B cell (primary cell): ENCODE measurements at regions not wholly inside any gene's neighbourhood (a gene's known extent, or its start where the extent isn't known, plus 50 kb on each side); places are given as distances from the start of the nearest gene placed in this dataset.

Experiments used
- ATAC-seq: fragments of 200-7000 bp; cut with Tn5 transposase; one replicate; pipeline ENCODE4 v1.10.0; 2021; ENCODE audit warnings: low read depth, mild to moderate bottlenecking, moderate number of reproducible peaks, moderate library complexity
- CTCF ChIA-PET: fragments of 350-600 bp; sonication (Branson Sonifier 250); formaldehyde crosslinking; loops from one replicate; lab custom pipeline; 2021; ENCODE audit warnings: antibody characterized with exemption, inconsistent platforms; lab: Charles Lee
- POLR2A ChIA-PET: fragments of 350-600 bp; sonication (Branson Sonifier 250); formaldehyde crosslinking; loops from one replicate; lab custom pipeline; 2021; ENCODE audit warnings: antibody characterized with exemption; lab: Charles Lee
- DNase-seq: peaks from one replicate; pipeline ENCODE4 v3.0.0; 2013
- H2AFZ ChIP-seq: 2 replicates; pipeline ENCODE4 v1.6.1; 2012; ENCODE audit warnings: mild to moderate bottlenecking, low read depth, low read length; ENCODE audit not compliant: insufficient read depth, poor library complexity, severe bottlenecking
- H3K27ac ChIP-seq, 2 donors: 1 replicate in 1 of 2; 2 replicates in 1 of 2; pipeline ENCODE4 v1.5.1; 2012 to 2013; ENCODE audit warnings: low read length in 2 of 2, mild to moderate bottlenecking in 2 of 2, moderate library complexity in 1 of 2
- H3K27me3 ChIP-seq, 4 experiments: fragments of 200-600 bp in 1 of 4; sonication (generic) in 1 of 4; replicated peaks in 1 of 4; 1 replicate in 2 of 4; 2 replicates in 2 of 4; pipeline versions ENCODE4 v1.6.1 to v1.7.0; 2013 to 2016; ENCODE audit warnings: low read length in 3 of 4, mild to moderate bottlenecking in 2 of 4, mixed read lengths in 1 of 4, moderate library complexity in 1 of 4; ENCODE audit not compliant: insufficient read depth in 4 of 4, control insufficient read depth in 3 of 4; ENCODE audit errors: control extremely low read depth in 1 of 4
- H3K36me3 ChIP-seq, 2 experiments: replicated peaks in 1 of 2; 1 replicate in 1 of 2; 2 replicates in 1 of 2; pipeline versions ENCODE4 v1.6.1 to v1.7.1; 2013; ENCODE audit warnings: low read length in 1 of 2; ENCODE audit not compliant: insufficient read depth in 2 of 2, control insufficient read depth in 1 of 2; ENCODE audit errors: control extremely low read depth in 1 of 2, extremely low read depth in 1 of 2
- H3K4me1 ChIP-seq, 2 donors: fragments of 200-600 bp in 1 of 2; sonication (generic) in 1 of 2; 1 replicate in 1 of 2; 2 replicates in 1 of 2; pipeline versions ENCODE4 v1.5.1 to v1.6.1; 2013 to 2017; ENCODE audit warnings: low read length in 2 of 2; ENCODE audit not compliant: control insufficient read depth in 2 of 2, insufficient read depth in 2 of 2
- H3K4me2 ChIP-seq: replicated peaks from 2 replicates; pipeline ENCODE3; 2012; ENCODE audit warnings: mild to moderate bottlenecking, low read depth, low read length; ENCODE audit not compliant: poor library complexity, severe bottlenecking
- H3K4me3 ChIP-seq, 5 experiments: fragments of 200-600 bp in 1 of 5; sonication (generic) in 1 of 5; 1 replicate in 3 of 5; 2 replicates in 2 of 5; pipeline versions ENCODE4 v1.5.1 to v1.7.0; 2011 to 2016; ENCODE audit warnings: low read length in 4 of 5, mild to moderate bottlenecking in 4 of 5, low read depth in 2 of 5, control low read depth in 1 of 5, moderate library complexity in 1 of 5; ENCODE audit not compliant: insufficient read depth in 1 of 5; ENCODE audit errors: control extremely low read depth in 1 of 5, extremely low read depth in 1 of 5
- H3K79me2 ChIP-seq: fragments of 200-600 bp; sonication (generic); one replicate; pipeline ENCODE4 v1.6.0; 2016; ENCODE audit warnings: low read length; ENCODE audit not compliant: control insufficient read depth, insufficient read depth
- H3K9ac ChIP-seq: fragments of 200-600 bp; sonication (generic); 2 replicates; pipeline ENCODE4 v1.6.1; 2017; ENCODE audit warnings: mild to moderate bottlenecking, low read length, moderate library complexity
- H3K9me3 ChIP-seq, 3 donors: one replicate each; pipeline versions ENCODE4 v1.6.1 to v1.7.1; 2013; ENCODE audit warnings: low read length in 2 of 3; ENCODE audit not compliant: control insufficient read depth in 2 of 3, insufficient read depth in 1 of 3; ENCODE audit errors: control extremely low read depth in 1 of 3
- H4K20me1 ChIP-seq: 2 replicates; pipeline ENCODE4 v1.6.0; 2012; ENCODE audit warnings: mild to moderate bottlenecking, low read length; ENCODE audit not compliant: insufficient read depth, control insufficient read depth, poor library complexity, severe bottlenecking
- H3K27ac Mint-ChIP-seq: one replicate; pipeline ENCODE4 v1.8.0; 2021; ENCODE audit warnings: mixed read lengths
- H3K27me3 Mint-ChIP-seq: one replicate; pipeline ENCODE4 v1.8.0; 2021; ENCODE audit warnings: mixed read lengths
- H3K4me1 Mint-ChIP-seq: one replicate; pipeline ENCODE4 v1.8.0; 2021; ENCODE audit warnings: mixed read lengths
- H3K4me3 Mint-ChIP-seq: one replicate; pipeline ENCODE4 v1.8.0; 2021; ENCODE audit warnings: mixed read lengths
- H3K9me3 Mint-ChIP-seq: one replicate; pipeline ENCODE4 v1.8.0; 2022; ENCODE audit warnings: mixed read lengths; ENCODE audit not compliant: insufficient read depth
- CTCF ChIP-seq: fragments of 200-600 bp; IDR thresholded peaks from one replicate; pipeline ENCODE4 v1.8.0; 2022; ENCODE audit warnings: antibody characterized with exemption, mild to moderate bottlenecking
- EZH2 ChIP-seq: IDR thresholded peaks from 2 replicates; pipeline ENCODE4 v1.6.1; 2012; ENCODE audit warnings: borderline replicate concordance, low read depth, mild to moderate bottlenecking, moderate library complexity, low read length; ENCODE audit not compliant: insufficient read depth, poor library complexity, severe bottlenecking
- WGBS: methylation state at CpG from one replicate; pipeline ENCODE4 v1.1.5; 2013; ENCODE audit warnings: missing lambda C conversion rate; ENCODE audit not compliant: insufficient coverage; 5-methylcytosine and 5-hydroxymethylcytosine counted together
- intact Hi-C: fragments of 100-400 bp; cut with micrococcal nuclease; formaldehyde crosslinking; loops from one replicate; pipeline ENCODE4 v1.10.0; 2022

- POLR2A ChIA-PET, result no interaction called here
- ATAC-seq, result no peak
Observed at GRCh38 chr5:158313027-158313732, 454.2 kb upstream of the CLINT1 start.

More at GRCh38 chr5:158313027-158313732, 454.2 kb upstream of the CLINT1 start:
- H3K9me3 ChIP-seq, result no peaks in the 10 kb centered on the region
- TF ChIP-seq EZH2 (no peak), CTCF (no peak)
- H3K27me3 ChIP-seq, result no peaks in the 10 kb centered on the region
- Mint-ChIP-seq H3K9me3 (no peaks in the 10 kb centered on the region), H3K27me3 (peaks cover 17% of the 10 kb centered on the region), H3K27ac (no peak overlapping the region), H3K4me3 (no peak overlapping the region), H3K4me1 (no peaks in the 10 kb centered on the region)
- H3K4me2 ChIP-seq, result no peak overlapping the region
- no peak overlapping the region for H3K27ac ChIP-seq
- WGBS, result 95% methylated on average over 10 of the region's 12 CpGs
- CTCF ChIA-PET, result no interaction called here
- H4K20me1 ChIP-seq, result no peaks in the 10 kb centered on the region
- intact Hi-C loops, result no loop called here
- DNase-seq, result no peak
- no peak overlapping the region for H2AFZ ChIP-seq
- H3K4me1 ChIP-seq, result no peaks in the 10 kb centered on the region
- H3K79me2 ChIP-seq, result no peaks in the 10 kb centered on the region
- no peak overlapping the region for H3K9ac ChIP-seq
- no peaks in the 10 kb centered on the region for H3K36me3 ChIP-seq
- H3K4me3 ChIP-seq, result no peak overlapping the region
